ENCODE measurements at regions not wholly inside any gene's neighbourhood (a gene's known extent, or its start where the extent isn't known, plus 50 kb on each side); places are given as distances from the start of the nearest gene placed in this dataset.

DNA sequence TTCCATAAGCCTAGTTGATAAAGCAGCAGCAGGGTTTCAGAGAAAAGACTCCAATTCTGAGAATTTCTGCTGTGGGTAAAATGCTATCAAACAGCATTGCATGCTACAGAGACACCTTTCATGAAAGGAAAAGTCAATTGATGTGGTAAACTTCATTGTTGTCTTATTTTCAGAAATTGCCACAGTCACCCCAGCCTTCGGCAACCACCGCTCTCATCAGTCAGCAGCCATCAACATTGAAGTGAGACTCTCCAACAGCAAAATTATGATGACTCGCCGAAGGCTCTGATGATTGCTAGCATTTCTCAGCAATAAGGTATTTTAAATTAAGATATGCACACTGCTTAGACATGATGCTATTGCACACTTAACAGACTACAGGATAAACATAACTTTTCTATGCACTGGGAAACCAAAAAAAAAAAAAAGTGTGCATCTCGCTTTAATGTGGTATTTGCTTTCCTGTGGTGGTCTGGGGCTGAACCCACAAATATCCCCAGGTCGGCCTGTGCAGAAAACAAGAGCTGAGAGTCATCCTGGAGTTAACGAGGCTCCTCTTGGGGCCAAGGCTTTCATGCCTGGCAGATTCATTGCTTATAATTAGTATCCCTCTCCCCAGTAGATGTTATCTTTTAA, 192.1 kb downstream of the CTTN start:
- no peak for DNase-seq
- Histone ChIP-seq H3K36me3 (ENCODE audit: control insufficient read depth in 4 of 4, insufficient read depth in 4 of 4, low read length in 4 of 4) (no peaks in the 10 kb centered on the region), H3K27me3 (ENCODE audit: control insufficient read depth in 3 of 3, insufficient read depth in 3 of 3, low read length in 2 of 3) (no peaks in the 10 kb centered on the region), H3K4me1 (ENCODE audit: control insufficient read depth in 5 of 5, insufficient read depth in 5 of 5, low read length in 5 of 5) (no peaks in the 10 kb centered on the region), H3K4me3 (no peak overlapping the region), H3K27ac (ENCODE audit: low read depth in 1 of 2, low read length in 1 of 2) (no peak overlapping the region), H3K9me3 (ENCODE audit: control insufficient read depth in 4 of 4, insufficient read depth in 3 of 4, low read length in 3 of 4) (no peaks in the 10 kb centered on the region), H3K9ac (ENCODE audit: insufficient read depth in 1 of 2, low read length in 2 of 2) (no peak overlapping the region)
- 61 to 79% methylated on average over 7 of the region's 7 CpGs for WGBS, 2 donors
- TF ChIP-seq CTCF (IDR thresholded peaks at IDR 0.05; ENCODE audit: control extremely low read depth, extremely low read depth) = no peak
- no peak for ATAC-seq (ENCODE audit: insufficient read depth, low FRiP score)

DNA sequence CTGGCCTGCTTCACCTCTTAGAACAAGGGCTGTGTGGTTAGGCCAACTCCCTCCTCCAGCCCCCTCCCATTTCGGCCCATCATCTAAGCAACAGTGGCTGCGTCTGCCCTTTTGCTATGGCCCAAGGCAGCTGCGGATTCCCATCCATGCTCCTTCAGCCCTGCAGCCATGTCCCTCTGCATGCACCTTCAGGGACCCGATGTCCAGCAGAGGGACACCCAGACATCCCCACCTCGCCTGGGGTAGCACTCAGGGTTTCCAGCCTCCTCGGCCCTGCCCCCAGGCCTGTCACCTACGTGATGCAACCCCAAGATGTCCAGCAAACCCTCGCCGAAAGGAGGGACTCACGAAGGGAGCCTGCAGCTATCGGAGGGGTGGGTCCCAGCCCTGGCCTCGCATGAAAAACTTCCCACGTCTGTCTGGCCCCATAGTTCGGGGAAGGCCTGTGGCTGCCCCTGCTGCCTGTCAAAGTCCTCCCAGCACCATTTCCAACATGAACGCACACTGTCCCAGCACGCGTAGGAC, 194.4 kb downstream of the CTTN start:
- no peaks in the 10 kb centered on the region for H3K36me3 ChIP-seq (ENCODE audit: control insufficient read depth in 4 of 4, insufficient read depth in 4 of 4, low read length in 4 of 4)
- TF ChIP-seq CTCF (IDR thresholded peaks at IDR 0.05; ENCODE audit: control extremely low read depth, extremely low read depth) = no peak
- DNase-seq (no peak), ATAC-seq (ENCODE audit: insufficient read depth, low FRiP score) (no peak)
- no peaks in the 10 kb centered on the region for H3K27me3 ChIP-seq (ENCODE audit: control insufficient read depth in 3 of 3, insufficient read depth in 3 of 3, low read length in 2 of 3)
- H3K4me3 ChIP-seq = no peak overlapping the region
- H3K9me3 ChIP-seq (ENCODE audit: control insufficient read depth in 4 of 4, insufficient read depth in 3 of 4, low read length in 3 of 4) = no peaks in the 10 kb centered on the region
- H3K4me1 ChIP-seq (ENCODE audit: control insufficient read depth in 5 of 5, insufficient read depth in 5 of 5, low read length in 5 of 5) = peaks cover 0 to 2% (median 0%) of the 10 kb centered on the region in 5 donors
- 94 to 96% methylated on average over 17 of the region's 17 CpGs for WGBS, 2 donors
- no peak overlapping the region for H3K9ac ChIP-seq (ENCODE audit: insufficient read depth in 1 of 2, low read length in 2 of 2)
- no peak overlapping the region for H3K27ac ChIP-seq (ENCODE audit: low read depth in 1 of 2, low read length in 1 of 2)

DNA sequence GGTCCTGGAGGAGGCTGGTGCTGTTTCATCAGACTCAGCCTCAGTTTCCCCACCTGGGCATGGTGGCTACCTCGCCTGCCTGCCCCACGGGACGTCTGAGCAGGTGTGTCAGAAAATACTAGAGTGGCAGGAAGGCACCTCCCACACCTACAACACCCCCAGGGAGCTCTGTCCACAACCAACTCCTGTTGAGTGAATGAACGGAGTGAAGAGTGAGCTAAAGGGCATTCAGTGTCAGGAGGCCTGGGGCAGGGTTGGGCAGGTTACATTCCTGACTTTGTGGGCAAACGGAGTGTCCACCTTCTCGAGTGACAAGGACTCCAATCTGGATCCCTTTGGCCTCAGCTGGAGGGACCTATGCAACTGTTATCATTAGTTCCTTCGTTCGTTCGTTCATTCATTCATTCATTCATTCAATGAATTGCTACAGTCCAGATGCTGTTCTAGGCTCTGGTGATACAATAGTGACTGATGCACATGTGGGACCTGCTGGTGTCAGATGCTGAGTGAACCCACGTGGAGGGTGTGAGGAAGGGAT, 195.2 kb downstream of the CTTN start:
- no peak for ATAC-seq (ENCODE audit: insufficient read depth, low FRiP score)

More for the DNA sequence above, 195.2 kb downstream of the CTTN start:
- Histone ChIP-seq H3K9ac (ENCODE audit: insufficient read depth in 1 of 2, low read length in 2 of 2) (no peak overlapping the region), H3K27ac (ENCODE audit: low read depth in 1 of 2, low read length in 1 of 2) (no peak overlapping the region), H3K4me1 (ENCODE audit: control insufficient read depth in 5 of 5, insufficient read depth in 5 of 5, low read length in 5 of 5) (peaks cover 0 to 9% (median 7%) of the 10 kb centered on the region in 5 donors), H3K4me3 (no peak overlapping the region), H3K9me3 (ENCODE audit: control insufficient read depth in 4 of 4, insufficient read depth in 3 of 4, low read length in 3 of 4) (no peaks in the 10 kb centered on the region), H3K27me3 (ENCODE audit: control insufficient read depth in 3 of 3, insufficient read depth in 3 of 3, low read length in 2 of 3) (no peaks in the 10 kb centered on the region), H3K36me3 (ENCODE audit: control insufficient read depth in 4 of 4, insufficient read depth in 4 of 4, low read length in 4 of 4) (no peaks in the 10 kb centered on the region)
- TF ChIP-seq CTCF (IDR thresholded peaks at IDR 0.05; ENCODE audit: control extremely low read depth, extremely low read depth) = no peak
- WGBS, 2 donors = 78 to 80% methylated on average over 10 of the region's 10 CpGs
- DNase-seq = no peak

Data from lung (tissue), 11 donors.